H54 (cell line): ENCODE measurements at regions not wholly inside any gene's neighbourhood (a gene's known extent, or its start where the extent isn't known, plus 50 kb on each side); places are given as distances from the start of the nearest gene placed in this dataset.

Source experiments
- DNase-seq: peaks from one replicate; pipeline ENCODE4 v3.0.0; 2011; ENCODE audit warnings: low spot score, mixed read lengths; ENCODE audit not compliant: insufficient read length
- FAIRE-seq: peaks from 3 replicates; lab custom pipeline; 2011; peaks lifted over from hg19 to GRCh38; lab: Jason Lieb, UNC
- POLR2A ChIP-seq: IDR thresholded peaks from 2 replicates; pipeline ENCODE4 v1.6.1; 2011; ENCODE audit warnings: low read depth, mild to moderate bottlenecking, low read length

DNA sequence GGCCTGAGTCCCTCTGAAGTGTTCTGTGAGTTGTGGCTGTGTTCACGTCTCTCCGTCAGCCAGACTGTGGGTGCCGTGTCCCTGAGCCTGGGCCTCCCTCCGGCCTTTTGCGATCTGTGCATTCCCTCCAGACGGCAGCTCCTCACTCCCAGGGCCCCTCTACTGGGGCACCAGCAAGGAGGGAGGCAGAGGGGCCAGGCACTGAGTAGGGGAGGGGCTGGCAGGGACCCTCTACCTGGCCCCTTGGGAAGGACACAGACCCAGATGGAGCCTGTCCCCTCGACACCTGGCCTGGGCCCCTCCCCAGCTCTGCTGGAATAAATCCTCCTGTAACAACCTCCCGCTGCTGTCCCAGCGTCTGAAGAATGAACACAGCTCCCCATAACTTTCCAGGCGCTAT lies 110.0 kb upstream of the NKX1-1 start:
- no peak for TF ChIP-seq POLR2A
- DNase-seq (no peak), FAIRE-seq (no peak)

DNA sequence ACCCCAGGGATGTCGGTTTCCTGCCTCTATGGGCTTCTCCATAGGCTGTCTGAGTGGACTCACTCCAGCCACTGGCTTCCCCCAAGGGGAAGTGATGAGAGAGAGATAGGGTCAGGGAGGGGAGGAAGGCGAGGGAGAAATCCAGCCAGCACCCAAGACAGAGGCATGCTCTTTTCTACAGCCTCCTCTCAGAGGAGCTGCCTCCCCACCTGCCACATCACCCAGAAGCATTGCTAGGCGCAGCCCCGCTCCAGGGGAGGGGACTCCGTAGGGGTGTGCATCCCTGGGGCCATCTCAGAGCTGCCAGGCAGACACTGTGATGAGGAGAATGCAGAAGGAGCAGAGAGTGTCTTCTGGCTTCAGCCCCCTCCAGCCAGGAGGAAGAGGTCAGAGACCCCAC lies 109.5 kb upstream of the NKX1-1 start:
- DNase-seq (no peak), FAIRE-seq (no peak)
- no peak for TF ChIP-seq POLR2A

DNA sequence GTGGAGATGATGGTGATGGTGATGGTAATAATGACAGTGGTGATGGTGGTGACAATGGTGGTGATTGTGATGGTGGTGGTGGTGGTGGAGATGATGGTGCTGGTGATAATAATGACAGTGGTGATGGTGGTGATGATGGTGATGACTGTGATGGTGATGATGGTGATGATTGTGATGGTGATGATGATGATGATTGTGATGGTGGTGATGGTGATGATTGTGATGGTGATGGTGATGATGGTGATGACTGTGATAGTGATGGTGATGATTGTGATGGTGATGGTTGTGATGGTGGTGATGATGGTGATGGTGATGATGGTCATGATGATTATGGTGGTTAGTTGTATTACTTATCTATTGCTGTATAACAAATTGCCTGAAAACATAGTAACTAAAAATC lies 108.9 kb upstream of the NKX1-1 start:
- no peak for FAIRE-seq
- no peak for DNase-seq
- no peak for TF ChIP-seq POLR2A

DNA sequence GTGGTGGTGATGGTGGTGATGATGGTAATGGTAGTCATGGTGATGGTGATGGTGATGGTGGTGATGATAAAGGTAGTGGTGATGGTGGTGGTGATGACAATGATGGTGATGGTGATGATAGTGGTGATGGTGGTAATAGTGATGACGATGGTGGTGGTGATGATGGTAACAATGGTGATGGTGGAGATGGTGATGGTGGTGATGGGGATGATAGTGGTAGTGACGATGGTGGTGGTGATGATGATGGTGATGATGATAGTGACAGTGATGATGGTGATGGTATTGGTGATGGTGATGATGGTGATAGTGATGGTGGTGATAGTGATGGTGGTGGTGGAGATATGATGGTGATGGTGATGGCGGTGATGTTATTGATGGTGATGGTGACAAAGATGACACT lies 108.4 kb upstream of the NKX1-1 start:
- FAIRE-seq (no peak), DNase-seq (no peak)
- no peak for TF ChIP-seq POLR2A

DNA sequence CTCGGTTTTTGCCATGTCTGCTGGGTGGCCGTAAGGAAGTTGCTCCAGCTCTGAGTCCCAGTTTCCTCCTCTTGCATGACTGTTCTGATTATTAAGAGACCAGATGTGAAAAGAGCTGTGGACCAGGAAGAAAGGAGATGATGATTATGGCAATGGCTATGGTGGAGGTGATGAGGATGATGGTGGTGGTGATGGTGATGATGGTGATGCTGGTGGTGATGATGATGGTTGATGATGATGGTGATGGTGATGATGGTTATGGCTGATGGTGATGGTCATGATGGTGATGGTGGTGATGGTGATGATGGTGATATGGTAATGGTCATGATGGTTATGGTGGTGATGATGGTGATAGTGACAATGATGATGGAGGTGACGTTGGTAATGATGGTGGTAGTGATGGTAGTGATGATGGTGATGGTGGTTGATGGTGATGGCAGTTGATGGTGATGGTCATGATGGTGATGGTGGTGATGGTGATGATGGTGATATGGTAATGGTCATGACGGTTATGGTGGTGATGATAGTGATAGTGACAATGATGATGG lies 107.8 kb upstream of the NKX1-1 start:
- FAIRE-seq (no peak), DNase-seq (no peak)
- no peak for TF ChIP-seq POLR2A

DNA sequence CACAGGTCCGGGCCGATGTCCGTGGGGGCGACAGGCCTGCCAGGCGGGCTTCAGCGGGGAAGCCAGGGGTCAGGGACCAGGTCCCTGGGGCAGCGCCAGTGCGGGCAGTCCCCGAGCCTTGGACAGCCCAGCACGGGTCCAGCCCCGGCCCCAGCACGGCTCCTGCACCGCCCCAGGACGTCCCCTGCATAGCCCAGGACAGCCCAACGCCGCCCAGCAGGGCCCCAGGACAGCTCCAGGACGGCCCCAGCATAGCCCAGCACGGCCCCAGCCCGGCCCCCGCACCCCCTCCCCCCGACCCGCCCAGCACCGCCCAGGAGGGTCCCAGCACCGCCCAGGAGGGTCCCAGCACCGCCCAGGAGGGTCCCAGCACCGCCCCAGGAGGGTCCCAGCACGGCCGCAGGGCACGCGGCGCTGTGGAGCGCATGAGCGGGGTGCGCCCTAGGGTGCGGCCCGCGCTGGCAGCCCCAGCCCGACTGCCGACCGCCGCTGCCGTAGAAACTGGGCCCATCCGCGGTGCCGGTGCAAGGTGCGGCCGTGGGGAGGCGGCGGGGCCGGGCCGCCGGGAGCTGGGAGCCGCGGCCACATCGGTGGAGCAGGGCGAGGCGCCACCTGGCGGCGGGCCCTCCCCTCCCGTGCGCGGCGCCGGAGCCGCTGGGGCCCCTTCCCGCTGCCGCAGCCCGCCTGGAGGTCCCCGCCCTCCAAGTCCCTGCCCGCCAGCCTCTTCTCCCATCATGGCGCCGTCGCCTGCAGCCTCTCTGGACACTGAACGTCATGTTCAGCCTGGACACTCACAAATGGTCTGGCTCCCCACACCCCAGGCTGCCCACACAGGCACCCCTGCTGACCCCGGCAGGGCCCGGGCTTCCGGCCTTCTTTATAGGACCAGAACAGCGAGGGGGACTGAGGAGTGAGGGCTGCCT lies 106.8 kb upstream of the NKX1-1 start:
- FAIRE-seq = no peak
- TF ChIP-seq POLR2A = no peak
- DNase-seq = no peak

DNA sequence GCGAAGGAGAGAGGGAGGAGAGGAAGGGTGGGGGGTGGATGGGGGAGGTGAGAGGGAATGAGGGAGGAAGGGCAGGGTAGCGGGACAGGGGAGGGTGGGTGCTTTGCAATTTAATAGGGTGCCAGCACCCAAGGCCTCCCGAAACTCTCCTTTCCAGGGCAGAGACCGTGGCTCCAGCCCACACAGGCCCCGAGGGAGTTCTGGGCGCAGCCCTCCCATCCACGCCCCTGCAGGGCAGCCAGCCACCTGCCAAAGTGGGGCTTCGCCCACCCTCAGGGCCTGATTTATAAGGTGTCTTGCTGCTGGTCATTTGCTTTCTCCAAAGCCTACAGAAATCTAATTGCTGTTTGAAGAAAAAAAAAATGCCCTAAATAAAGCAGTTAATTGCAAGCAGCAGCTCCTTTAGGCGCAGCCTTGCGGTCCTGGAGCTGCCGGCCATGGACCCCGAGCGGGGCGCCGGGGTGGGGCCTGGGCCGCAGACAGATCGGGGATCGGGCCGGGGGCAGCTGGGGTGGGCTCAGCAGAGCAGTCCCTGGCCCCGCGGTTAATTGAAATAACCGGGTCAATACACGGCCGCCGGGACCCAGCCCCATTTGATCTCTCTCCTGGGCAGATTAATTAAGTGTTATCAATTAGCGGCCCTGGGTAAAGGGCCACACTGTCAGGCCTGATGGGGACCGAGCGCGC lies 106.0 kb upstream of the NKX1-1 start:
- FAIRE-seq = no peak
- TF ChIP-seq POLR2A = no peak
- DNase-seq = no peak

DNA sequence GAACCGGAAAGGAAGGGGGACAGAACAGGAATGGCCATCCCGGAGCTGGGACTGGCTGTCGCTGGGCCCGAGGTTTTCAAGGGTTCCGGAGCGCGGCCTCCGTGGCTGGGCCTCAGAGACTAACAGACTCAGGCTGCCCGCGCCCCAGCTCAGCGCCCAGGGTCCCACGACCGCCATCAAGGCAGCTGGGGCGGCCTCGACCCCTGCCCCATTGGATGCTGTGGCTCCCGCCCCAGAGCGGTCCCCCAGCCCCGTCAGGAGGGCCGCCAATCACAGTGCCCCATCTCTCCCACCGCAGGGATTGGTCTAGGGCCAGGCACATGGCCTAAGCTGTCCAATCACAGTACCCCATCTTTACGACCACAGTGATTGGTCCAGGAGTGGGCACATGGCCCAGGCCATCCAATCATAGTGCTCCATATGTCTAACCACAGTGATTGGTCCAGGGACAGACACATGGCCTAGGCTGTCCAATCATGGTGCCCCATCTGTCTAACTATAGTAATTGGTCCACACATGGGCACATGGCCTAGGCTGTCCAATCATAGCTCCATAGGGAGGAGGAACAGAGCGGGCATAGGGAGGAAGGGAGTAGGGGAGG lies 105.3 kb upstream of the NKX1-1 start:
- TF ChIP-seq POLR2A = no peak
- FAIRE-seq (no peak), DNase-seq (no peak)

DNA sequence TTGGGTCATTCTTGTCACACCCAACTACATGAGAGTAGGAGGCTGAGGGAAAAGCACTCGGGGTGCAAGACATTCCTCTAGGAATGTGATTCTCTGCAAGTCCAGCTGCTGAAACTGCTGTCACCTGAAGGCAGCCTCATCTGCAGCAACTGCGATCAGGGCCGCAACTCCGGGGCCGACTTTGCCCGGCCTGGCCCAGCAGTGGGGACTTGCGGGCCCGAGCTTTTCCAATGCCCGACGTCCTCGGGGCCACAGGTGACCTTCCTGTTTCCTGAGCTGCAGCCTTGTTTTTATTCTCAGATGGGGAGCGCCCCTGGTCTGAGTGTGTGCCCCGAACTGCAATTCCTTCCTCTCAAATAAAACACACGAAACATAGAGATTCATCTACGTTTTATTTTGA lies 104.7 kb upstream of the NKX1-1 start:
- DNase-seq (no peak), FAIRE-seq (no peak)
- no peak for TF ChIP-seq POLR2A

DNA sequence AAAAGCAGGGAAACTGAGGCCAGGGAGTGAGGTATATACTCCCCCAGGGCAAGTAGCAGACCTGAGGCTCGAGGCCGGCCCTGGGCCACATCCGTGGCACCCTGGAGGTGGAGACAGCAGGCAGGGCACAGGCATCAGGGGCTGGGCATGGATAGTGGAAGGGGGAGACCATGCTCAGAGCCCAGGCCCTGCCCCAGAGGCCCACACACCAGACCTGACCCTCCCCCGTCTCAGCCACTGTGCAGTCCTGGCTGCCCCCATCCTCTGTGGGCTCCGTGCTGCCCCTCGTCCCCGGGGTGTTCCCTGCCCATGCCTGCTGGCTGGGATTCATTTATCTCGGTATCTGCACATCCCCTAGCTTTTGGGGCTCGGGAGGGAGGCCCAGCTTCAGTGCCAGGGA lies 103.1 kb upstream of the NKX1-1 start:
- FAIRE-seq = no peak

DNA sequence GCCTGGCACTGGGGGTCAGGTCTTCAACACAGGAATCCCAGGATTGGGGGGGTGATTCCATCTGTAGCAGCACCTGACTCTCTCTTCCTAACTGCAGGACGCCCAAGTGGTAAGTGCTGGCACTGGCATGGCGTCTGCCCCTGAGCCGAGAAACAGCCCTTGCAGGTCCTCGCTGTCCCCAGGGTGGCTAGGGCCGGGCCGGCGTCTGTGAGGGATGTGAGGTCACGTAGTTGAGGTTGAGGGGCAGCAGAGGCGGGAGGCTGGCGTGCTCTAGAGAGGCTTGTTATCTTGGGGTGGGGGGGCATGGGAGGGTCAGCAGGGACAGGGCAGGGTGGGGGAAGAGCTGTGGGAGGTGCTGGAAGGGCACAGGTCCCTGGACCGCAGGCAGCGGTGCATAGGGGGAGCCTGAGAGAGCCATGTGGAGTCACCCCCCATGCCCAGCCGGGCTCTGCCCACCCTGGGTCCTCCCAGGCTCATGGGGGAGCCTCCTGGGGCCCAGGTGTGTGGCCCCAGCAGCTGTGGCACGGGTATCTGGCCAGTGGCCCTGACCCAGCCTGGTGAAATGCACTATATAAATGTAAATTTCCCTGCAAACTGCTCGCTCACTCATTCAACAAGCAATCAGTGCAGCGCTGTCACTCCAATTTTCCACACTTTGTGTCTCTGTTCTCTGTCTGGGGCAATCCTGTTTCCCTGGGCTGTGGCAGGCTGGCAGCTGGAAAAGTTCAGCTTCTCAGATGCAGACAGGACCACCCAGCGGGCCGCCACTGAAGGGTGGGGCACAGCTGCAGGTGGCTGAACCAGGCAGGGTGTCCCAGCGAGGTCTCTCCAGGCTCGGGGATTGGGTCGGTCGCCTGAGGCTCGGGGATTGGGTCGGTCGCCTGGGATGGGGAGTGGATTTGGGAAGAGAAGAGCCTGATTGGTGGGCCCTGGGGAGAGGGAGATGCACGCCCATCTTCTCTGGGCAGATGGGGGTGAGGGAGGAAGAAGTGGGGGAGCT lies 102.2 kb upstream of the NKX1-1 start:
- TF ChIP-seq POLR2A = no peak

More for the DNA sequence above, 103.1 kb upstream of the NKX1-1 start:
- TF ChIP-seq POLR2A = no peak
- DNase-seq = no peak

DNA sequence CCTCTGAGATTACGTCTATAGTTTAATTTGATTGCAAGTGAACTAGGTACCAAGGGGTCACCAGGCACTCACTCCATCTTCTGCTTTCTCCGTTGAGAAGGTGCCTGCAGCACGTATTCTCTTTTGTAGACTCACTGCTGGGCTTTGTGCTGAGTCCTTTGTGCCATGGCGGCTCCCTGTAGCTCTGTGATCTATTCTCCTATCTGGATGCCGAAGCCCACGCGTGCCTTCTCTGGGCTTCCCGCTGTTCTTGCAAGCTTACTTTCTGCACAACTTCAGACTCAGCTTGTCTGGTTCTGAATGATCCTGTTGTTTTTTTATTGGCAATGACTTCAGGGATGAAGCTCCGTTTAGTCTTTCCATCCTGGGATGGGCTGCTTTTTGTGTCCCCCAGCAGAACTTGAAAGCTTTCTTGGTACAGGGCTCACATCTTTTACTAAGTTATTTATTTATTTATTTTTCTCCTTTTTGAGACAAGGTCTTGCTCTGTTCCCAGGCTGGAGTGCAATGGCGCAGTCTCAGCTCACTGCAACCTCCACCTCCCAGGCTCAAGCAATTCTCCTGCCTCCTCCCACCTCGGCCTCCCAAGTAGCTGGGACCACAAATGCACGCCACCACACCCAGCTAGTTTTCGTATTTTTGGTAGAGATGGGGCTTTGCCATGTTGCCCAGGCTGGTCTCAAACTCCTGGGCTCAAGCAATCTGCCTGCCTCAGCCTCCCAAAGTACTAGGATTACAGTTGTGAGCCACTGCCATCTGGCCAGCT lies 100.9 kb upstream of the NKX1-1 start:
- no peak for TF ChIP-seq POLR2A
- FAIRE-seq (no peak), DNase-seq (no peak)

More for the DNA sequence above, 102.2 kb upstream of the NKX1-1 start:
- FAIRE-seq (no peak), DNase-seq (no peak)
